Panc1 (cell line): ENCODE measurements at regions not wholly inside any gene's neighbourhood (a gene's known extent, or its start where the extent isn't known, plus 50 kb on each side); places are given as distances from the start of the nearest gene placed in this dataset.

Source experiments
- CTCF ChIP-seq: fragments of 450-650 bp; IDR thresholded peaks from 2 replicates; pipeline ENCODE4 v1.5.1; 2017; ENCODE audit warnings: mild to moderate bottlenecking
- POLR2AphosphoS5 ChIP-seq: IDR thresholded peaks from 2 replicates; pipeline ENCODE4 v1.6.1; 2012; ENCODE audit warnings: mild to moderate bottlenecking, low read depth, low read length, moderate library complexity
- REST ChIP-seq, 2 experiments: IDR thresholded peaks; 2 replicates each; pipeline ENCODE4 v1.6.1; 2011 to 2012; ENCODE audit warnings: low read depth in 2 of 2, control low read depth in 1 of 2, low read length in 1 of 2, mild to moderate bottlenecking in 1 of 2, moderate library complexity in 1 of 2; ENCODE audit not compliant: insufficient read depth in 1 of 2
- SIN3A ChIP-seq: IDR thresholded peaks from 2 replicates; pipeline ENCODE4 v1.6.1; 2012; ENCODE audit warnings: low read depth, mild to moderate bottlenecking, low read length, moderate library complexity, borderline replicate concordance; ENCODE audit not compliant: insufficient read depth
- TCF7L2 ChIP-seq: IDR thresholded peaks from 2 replicates; pipeline ENCODE4 v1.6.1; 2011; ENCODE audit warnings: mild to moderate bottlenecking, low read depth, low read length, inconsistent platforms

DNA sequence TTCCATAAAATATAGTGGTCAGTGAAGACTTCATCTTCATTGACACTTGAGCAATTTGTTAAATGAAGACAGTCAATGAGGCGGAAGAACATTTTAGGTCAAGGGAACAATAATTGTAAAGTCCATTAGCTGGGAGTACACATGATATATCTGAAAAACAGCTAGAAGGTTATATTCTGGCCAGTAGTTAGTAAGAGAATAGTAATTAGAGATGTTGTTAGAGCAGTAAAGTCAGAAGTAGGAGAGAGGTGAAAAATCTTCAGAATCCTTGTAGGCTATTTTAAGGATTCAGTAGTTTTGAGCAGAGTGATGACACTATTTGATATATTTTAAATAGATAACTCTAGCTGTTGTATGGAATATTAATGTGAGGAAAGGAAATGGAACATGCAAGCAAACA is 915.6 kb upstream of the NEGR1 start:
- TF ChIP-seq CTCF, result no peak
- TF ChIP-seq POLR2AphosphoS5, result no peak
- TF ChIP-seq SIN3A, result no peak
- no peak for TF ChIP-seq REST (IDR thresholded peaks at IDR 0.05; ENCODE audit: insufficient read depth in 1 of 2, low read depth in 2 of 2, low read length in 1 of 2)
- TF ChIP-seq TCF7L2, result no peak
